ENCODE measurements at regions not wholly inside any gene's neighbourhood (a gene's known extent, or its start where the extent isn't known, plus 50 kb on each side); places are given as distances from the start of the nearest gene placed in this dataset.

DNA sequence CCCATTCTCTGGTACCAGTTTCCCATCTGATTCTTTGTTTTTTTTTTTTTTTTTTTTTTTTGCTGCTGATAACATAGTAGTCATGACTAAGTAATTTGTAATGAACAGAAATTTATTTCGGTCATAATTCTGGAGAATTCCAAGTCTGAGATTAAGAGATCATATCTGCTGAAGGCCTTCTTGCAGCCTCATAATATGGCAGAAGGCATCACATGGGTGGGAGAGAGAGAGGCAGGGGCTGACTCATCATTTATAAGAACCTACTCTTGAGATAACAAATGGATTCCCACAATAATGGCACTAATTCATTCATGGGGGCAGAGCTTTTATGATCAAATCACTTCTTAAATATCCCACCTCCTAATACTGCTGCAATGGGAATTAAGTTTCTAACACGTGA, 1034.3 kb downstream of the STIM2 start:
- FAIRE-seq: no peak
- no peak for DNase-seq (ENCODE audit: insufficient read length, low spot score)
- TF ChIP-seq, protein P1, sequence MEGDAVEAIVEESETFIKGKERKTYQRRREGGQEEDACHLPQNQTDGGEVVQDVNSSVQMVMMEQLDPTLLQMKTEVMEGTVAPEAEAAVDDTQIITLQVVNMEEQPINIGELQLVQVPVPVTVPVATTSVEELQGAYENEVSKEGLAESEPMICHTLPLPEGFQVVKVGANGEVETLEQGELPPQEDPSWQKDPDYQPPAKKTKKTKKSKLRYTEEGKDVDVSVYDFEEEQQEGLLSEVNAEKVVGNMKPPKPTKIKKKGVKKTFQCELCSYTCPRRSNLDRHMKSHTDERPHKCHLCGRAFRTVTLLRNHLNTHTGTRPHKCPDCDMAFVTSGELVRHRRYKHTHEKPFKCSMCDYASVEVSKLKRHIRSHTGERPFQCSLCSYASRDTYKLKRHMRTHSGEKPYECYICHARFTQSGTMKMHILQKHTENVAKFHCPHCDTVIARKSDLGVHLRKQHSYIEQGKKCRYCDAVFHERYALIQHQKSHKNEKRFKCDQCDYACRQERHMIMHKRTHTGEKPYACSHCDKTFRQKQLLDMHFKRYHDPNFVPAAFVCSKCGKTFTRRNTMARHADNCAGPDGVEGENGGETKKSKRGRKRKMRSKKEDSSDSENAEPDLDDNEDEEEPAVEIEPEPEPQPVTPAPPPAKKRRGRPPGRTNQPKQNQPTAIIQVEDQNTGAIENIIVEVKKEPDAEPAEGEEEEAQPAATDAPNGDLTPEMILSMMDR (IDR thresholded peaks at IDR 0.05; ENCODE audit: insufficient read depth, missing control alignments): no peak

DNA sequence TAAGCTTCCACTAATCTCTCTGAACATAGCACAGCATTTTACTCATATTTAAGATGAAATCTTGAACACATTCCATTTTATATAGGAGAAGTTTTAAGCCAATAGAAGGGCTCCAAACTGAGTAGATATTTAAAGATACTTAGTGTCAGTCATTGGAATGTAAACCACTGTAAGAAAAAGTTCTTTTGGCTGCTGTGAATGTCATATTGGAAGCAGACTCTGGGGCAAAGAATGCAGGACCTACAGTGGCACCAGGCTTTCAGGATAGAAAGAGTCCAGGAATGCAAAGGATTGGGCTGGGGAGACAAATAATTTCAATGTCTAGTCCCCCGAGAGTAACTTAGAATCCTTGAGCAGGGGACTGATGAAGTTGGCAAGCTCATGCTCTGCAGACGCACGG, 1047.7 kb downstream of the STIM2 start:
- DNase-seq (ENCODE audit: insufficient read length, low spot score) (no peak), FAIRE-seq (no peak)
- TF ChIP-seq, protein P1 (IDR thresholded peaks at IDR 0.05; ENCODE audit: insufficient read depth, missing control alignments): no peak

DNA sequence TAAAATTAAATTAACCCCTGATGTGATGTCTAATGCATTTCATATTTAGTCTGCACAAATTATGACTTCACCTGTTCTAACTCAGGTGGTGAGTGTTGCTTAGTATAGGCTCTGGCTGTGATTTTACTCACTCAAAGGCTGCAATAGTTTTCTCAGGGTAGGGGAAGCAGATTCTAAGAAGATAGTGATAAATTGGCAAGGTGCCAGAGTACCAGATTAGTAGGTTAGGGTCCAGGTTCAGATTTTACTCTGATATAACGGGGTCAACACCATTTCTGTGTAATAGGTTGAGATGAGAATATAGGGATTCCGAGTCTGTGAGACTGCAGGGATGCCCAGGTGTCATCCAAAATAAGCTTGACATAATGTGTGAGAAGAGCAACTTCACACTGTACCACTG, 1049.6 kb downstream of the STIM2 start:
- TF ChIP-seq, protein P1 (IDR thresholded peaks at IDR 0.05; ENCODE audit: insufficient read depth, missing control alignments): no peak
- FAIRE-seq: no peak
- no peak for DNase-seq (ENCODE audit: insufficient read length, low spot score)

DNA sequence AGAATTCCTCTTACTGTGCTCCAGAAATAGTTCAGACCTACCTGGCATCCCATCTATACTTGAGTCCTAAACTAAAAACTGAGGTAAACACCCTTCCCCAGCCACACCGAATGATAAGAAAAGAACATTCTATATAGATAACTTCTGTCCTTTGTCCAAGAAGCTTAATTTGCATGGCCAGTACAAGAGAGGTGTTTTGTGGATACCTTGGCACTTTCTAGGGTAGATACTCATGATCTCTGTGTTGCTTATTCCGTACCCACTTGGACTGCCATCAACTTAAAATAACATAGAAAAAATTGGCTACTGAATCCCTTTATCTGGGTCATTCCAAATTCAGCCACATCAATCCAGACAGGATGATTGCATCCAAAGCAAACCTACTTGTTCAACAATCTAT, 1050.4 kb downstream of the STIM2 start:
- no peak for DNase-seq (ENCODE audit: insufficient read length, low spot score)
- TF ChIP-seq, protein P1 (IDR thresholded peaks at IDR 0.05; ENCODE audit: insufficient read depth, missing control alignments): no peak
- FAIRE-seq: peak; percentile 16

DNA sequence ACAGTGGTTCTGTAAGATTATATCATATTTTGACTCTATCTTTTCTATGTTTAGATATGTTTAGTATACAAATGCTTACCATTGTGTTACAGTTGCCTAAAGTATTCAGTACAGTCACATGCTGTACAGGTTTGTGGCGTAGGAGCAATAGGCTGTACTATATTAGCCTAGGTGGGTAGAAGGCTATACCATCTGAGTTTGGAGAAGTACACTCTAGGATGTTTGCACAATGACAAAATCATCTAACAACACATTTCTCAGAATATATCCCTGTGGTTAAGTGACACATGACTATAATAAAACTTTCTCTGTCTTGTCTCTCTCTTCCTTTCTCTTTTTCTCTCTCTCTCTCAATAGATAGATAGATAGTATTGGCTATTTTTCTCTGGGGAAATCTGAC, 1053.1 kb downstream of the STIM2 start:
- DNase-seq (ENCODE audit: insufficient read length, low spot score) (no peak), FAIRE-seq (no peak)
- TF ChIP-seq, protein P1 (IDR thresholded peaks at IDR 0.05; ENCODE audit: insufficient read depth, missing control alignments): no peak

DNA sequence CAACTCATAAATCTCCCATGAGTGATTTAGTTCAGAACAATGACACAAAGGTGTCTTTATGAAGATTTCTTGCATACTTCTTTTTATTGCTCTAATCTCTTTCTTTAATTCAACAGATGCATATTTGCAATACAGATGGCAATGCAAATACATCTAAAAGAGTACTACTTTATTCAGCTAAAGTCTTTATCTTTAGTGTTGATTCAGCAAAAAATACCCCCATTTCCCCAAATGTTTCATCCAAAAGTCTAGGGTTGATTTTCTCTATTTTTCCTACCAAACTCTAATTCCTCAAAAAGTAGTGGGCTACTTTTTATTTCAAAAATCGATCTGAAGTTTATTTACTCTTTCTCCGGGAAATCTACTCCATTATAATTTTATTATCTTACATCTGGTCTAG, 1055.2 kb downstream of the STIM2 start:
- DNase-seq (ENCODE audit: insufficient read length, low spot score): no peak
- FAIRE-seq: no peak
- TF ChIP-seq, protein P1 (IDR thresholded peaks at IDR 0.05; ENCODE audit: insufficient read depth, missing control alignments): no peak

DNA sequence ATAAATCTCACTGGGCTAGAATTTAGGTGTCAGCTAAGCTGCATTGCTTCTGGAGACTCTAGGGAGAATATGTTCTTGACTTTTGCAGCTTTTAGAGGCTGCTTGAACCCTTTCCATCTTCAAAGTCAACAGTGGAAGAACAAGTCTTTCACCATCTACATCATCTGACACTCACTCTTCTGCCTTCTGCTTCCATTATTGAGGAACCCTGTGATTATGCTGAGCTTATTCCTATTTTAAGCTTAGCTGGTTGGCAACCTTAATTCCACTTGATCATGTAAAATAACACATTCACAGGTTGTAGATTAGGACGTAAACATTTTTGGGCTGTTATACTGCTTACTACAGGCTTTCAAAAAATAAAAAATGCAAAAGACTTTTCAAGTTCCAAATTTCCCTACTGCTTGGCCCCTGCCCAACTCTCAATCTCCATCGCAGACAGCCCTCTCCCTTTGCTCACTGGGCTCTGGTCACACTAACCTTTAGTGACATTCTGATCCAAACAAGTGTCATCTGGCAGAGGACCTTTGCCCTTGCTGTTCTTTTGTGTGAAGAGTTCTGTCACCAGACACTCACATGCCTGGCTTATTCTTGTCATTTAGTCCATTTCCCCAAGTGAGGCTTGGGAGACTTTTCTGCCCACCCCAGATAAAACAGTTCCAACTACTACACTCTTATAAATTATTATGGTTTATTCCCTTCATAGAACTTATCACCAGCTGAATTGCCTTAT, 1056.0 kb downstream of the STIM2 start:
- FAIRE-seq (no peak), DNase-seq (ENCODE audit: insufficient read length, low spot score) (no peak)
- TF ChIP-seq, protein P1 (IDR thresholded peaks at IDR 0.05; ENCODE audit: insufficient read depth, missing control alignments): no peak
